Glutamatergic neuron (in vitro differentiated cells): ENCODE measurements at regions not wholly inside any gene's neighbourhood (a gene's known extent, or its start where the extent isn't known, plus 50 kb on each side); places are given as distances from the start of the nearest gene placed in this dataset.
A peak's percentile ranks its signal among the peaks of the same experiment; 100 is the strongest.
"Not testable (repeated sequence)": the region's sequence is repeated elsewhere in the genome, so short reads cannot be mapped to it uniquely, and the experiment has no call there.

Source experiments
- DNase-seq: peaks from one replicate; pipeline ENCODE4 v3.0.0; 2022
- H3K27ac Mint-ChIP-seq: one replicate; pipeline ENCODE4 v1.8.0; 2020; ENCODE audit warnings: mild to moderate bottlenecking, mixed read lengths, inconsistent platforms; ENCODE audit not compliant: unreplicated experiment
- H3K27me3 Mint-ChIP-seq: one replicate; pipeline ENCODE4 v1.8.0; 2020; ENCODE audit warnings: mild to moderate bottlenecking, moderate library complexity, mixed read lengths, inconsistent platforms; ENCODE audit not compliant: unreplicated experiment
- H3K36me3 Mint-ChIP-seq: one replicate; pipeline ENCODE4 v1.8.0; 2020; ENCODE audit warnings: mild to moderate bottlenecking, mixed read lengths, inconsistent platforms; ENCODE audit not compliant: unreplicated experiment
- H3K4me1 Mint-ChIP-seq: one replicate; pipeline ENCODE4 v1.8.0; 2020; ENCODE audit warnings: mild to moderate bottlenecking, low read depth, mixed read lengths, inconsistent platforms; ENCODE audit not compliant: unreplicated experiment
- H3K4me3 Mint-ChIP-seq: one replicate; pipeline ENCODE4 v1.8.0; 2020; ENCODE audit warnings: mild to moderate bottlenecking, mixed read lengths, inconsistent platforms; ENCODE audit not compliant: unreplicated experiment
- H3K9me3 Mint-ChIP-seq: one replicate; pipeline ENCODE4 v1.8.0; 2020; ENCODE audit warnings: mild to moderate bottlenecking, moderate library complexity, mixed read lengths, inconsistent platforms; ENCODE audit not compliant: unreplicated experiment
- TF ChIP-seq, protein P1 (sequence below): fragments of 200-600 bp; sonication (generic); IDR thresholded peaks from one replicate; pipeline ENCODE4 v1.5.0; 2021; ENCODE audit not compliant: partially characterized antibody, unreplicated experiment

DNA sequence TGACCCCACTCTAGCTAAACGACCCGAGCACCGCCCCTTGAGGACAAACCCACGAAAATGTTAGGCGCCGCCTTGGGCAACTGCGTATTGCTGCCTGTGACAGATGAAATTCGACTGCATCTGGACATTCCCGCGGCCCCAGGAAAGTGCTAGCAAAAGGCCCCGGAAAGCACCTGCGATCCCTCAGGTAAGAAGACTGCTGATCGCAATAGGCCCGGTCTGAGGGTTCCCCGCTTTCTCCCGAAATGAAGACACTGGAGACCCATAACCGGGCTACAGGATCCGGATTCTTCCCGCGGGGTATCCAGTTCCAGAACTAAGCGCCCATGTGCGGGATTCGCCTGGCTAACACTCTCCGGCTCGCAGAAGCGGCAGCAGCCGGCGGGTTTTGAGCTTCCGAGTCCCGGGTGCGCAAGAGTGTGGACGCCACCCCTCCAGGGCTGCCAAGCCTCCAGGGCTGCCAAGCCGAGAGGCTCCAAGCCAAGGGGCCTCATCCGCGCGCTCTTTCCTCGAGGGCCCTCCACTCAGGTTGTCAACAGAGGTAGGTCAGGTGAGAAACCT lies 157.9 kb upstream of the NBPF11 start:
- H3K36me3 Mint-ChIP-seq = peaks cover 37% of the 10 kb centered on the region
- no peak overlapping the region for H3K27ac Mint-ChIP-seq
- peaks cover 1% of the 10 kb centered on the region for H3K4me1 Mint-ChIP-seq
- peaks cover 23% of the 10 kb centered on the region for H3K27me3 Mint-ChIP-seq
- TF ChIP-seq, protein P1, sequence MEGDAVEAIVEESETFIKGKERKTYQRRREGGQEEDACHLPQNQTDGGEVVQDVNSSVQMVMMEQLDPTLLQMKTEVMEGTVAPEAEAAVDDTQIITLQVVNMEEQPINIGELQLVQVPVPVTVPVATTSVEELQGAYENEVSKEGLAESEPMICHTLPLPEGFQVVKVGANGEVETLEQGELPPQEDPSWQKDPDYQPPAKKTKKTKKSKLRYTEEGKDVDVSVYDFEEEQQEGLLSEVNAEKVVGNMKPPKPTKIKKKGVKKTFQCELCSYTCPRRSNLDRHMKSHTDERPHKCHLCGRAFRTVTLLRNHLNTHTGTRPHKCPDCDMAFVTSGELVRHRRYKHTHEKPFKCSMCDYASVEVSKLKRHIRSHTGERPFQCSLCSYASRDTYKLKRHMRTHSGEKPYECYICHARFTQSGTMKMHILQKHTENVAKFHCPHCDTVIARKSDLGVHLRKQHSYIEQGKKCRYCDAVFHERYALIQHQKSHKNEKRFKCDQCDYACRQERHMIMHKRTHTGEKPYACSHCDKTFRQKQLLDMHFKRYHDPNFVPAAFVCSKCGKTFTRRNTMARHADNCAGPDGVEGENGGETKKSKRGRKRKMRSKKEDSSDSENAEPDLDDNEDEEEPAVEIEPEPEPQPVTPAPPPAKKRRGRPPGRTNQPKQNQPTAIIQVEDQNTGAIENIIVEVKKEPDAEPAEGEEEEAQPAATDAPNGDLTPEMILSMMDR = no peak
- peaks cover 24% of the 10 kb centered on the region for H3K9me3 Mint-ChIP-seq
- DNase-seq = no peak
- peak overlapping the region; percentile 13 for H3K4me3 Mint-ChIP-seq

DNA sequence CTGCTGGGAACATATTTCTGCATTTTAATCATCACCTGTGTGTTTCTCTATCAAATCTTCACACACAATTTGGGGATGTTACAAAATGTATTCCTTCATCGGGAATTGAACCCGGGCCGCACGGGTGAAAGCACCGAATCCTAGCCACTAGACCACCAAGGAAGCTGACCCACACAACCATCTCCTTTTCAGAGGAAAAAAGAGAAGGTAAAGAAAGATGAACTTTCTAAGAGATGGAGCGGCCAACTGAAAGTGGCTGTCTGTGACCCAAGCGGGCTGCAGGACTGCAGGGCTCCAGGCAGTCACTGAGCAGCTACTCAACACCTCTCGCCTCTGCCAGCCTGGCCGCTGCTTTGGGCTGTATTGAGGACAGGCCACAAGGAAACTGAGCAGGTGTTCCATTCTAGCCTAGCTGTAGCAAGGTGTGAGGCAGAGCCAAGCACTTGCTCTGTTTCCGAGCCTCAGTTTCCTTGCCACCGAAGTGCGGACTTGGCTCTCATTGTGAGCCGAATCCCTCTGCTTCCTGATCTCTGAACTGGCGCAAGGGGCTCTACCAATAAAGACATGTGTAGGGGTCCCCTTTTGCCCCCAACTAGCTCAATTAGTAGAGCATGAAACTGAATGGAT lies 156.9 kb upstream of the NBPF11 start:
- H3K4me3 Mint-ChIP-seq = peak overlapping the region; percentile 13
- H3K9me3 Mint-ChIP-seq = peaks cover 26% of the 10 kb centered on the region
- DNase-seq = no peak
- peaks cover 33% of the 10 kb centered on the region for H3K36me3 Mint-ChIP-seq
- H3K27ac Mint-ChIP-seq = no peak overlapping the region
- peaks cover 1% of the 10 kb centered on the region for H3K4me1 Mint-ChIP-seq
- H3K27me3 Mint-ChIP-seq = peaks cover 24% of the 10 kb centered on the region
- TF ChIP-seq, protein P1 = no peak

DNA sequence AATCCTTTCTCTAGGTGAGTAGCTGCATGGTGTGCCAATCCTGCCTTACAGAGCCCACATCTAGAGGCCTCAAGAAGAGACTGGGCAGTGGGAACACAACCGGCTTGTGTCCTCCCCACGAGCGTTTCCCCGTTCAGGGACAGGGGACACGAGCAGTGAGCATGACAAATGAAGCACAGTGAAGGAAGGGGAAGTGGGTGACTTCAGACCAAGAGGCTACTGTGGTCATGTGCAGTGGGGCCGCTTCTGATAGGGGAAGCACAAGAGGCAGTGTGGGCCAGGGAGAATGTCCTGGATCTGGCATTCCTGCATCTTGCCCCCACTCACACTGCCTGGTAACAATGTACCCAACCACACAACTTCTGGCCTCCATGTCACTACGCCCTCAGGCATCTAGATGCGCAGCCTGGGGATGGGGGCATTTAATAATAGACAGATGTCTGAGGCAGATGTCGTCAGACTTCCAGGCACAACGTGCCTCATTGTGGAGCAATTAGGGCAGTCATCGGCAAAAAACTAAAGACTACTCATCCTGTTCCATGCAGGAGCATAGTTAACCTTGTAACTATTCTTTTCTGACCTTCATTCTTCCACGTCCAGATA lies 155.6 kb upstream of the NBPF11 start:
- H3K27me3 Mint-ChIP-seq = peaks cover 28% of the 10 kb centered on the region

DNA sequence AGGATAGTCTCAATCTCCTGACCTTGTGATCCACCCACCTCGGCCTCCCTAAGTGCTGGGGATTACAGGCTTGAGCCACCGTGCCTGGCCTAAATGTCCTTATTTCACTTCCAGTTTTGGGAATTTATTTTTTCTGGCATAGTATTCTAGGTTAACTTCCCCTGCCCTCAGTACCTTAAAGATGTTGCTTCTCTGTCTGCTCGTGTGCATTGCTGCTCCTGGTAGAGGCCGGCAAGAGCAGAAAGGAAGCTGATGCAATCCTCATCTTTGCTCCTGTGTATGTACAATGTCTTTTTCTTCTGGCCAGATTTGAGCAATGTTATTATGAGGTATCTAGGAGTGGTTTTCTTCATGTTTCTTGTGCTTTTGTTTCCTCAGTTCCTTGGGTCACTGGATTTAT lies 152.9 kb upstream of the NBPF11 start:
- Mint-ChIP-seq H3K9me3 (peaks cover 19% of the 10 kb centered on the region), H3K27me3 (peaks cover 17% of the 10 kb centered on the region)
- H3K36me3 Mint-ChIP-seq, H3K4me3 Mint-ChIP-seq, H3K4me1 Mint-ChIP-seq, DNase-seq, H3K27ac Mint-ChIP-seq: not testable (repeated sequence)

More for the DNA sequence above, 155.6 kb upstream of the NBPF11 start:
- Mint-ChIP-seq H3K27ac (no peak overlapping the region), H3K9me3 (peaks cover 31% of the 10 kb centered on the region), H3K4me1 (peaks cover 1% of the 10 kb centered on the region), H3K36me3 (peaks cover 28% of the 10 kb centered on the region), H3K4me3 (no peak overlapping the region)
- TF ChIP-seq, protein P1 = no peak
- DNase-seq = no peak

DNA sequence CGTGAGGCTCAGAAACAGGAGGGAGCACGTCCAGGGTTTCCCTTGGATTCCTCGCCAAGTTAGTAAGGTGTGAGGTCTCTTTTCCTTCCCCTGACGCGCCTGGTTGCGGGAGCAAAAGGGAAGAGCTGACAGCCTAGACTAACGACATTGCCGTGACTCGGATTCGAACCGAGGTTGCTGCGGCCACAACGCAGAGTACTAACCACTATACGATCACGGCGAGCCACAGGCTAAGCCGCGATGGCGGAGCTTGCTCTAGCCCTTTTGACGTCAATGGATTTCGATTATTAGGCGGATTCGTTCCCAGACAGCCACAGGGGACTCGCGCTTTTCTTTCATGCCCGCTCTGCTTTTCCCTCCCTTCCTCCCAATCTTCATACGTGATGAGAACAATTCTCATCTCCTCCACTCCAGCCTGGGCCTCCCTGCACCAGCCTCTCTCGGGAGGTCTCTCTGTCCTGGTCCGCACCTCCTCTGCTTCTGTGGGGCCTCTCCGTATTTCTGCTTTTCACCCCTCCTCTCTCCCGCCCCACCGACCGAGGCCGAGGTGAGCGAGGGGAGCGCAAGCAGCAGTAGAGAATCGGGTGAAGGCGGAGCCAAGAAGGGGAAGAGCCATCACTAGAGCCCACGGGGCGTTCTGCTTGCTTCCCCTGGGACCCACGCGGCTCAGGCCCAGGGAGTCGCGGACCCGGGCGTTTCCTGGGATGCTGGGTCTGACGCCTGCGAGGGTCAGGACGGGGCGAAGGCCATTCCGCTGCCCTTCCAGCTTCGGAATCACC lies 150.7 kb upstream of the NBPF11 start:
- Mint-ChIP-seq H3K4me3 (peak overlapping the region; percentile 90), H3K27me3 (peaks cover 12% of the 10 kb centered on the region), H3K9me3 (peaks cover 16% of the 10 kb centered on the region)
- not testable (repeated sequence) for H3K36me3 Mint-ChIP-seq, H3K4me1 Mint-ChIP-seq, H3K27ac Mint-ChIP-seq
- DNase-seq = peak; percentile 82

DNA sequence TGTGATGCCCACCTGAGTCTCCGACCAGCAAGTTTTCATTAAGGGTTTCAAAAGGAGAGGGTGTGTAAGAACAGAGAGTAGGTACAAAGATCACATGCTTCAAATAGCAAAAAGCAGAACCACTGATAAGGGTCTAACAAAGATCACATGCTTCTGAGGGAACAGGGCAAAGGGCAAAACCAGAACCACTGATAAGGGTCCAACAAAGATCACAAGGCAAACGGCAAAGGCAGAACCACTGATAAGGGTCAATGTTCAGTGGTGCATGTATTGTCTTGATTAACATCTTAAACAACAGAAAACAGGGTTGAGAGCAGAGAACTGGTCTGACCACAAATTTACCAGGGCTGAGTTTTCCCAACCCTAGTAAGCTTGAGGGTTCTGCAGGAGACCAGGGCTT lies 145.8 kb upstream of the NBPF11 start:
- H3K27me3 Mint-ChIP-seq, H3K9me3 Mint-ChIP-seq, DNase-seq, H3K4me3 Mint-ChIP-seq, H3K27ac Mint-ChIP-seq: not testable (repeated sequence)
- Mint-ChIP-seq H3K4me1 (peaks cover 12% of the 10 kb centered on the region), H3K36me3 (peaks cover 10% of the 10 kb centered on the region)
